ENCODE measurements at regions not wholly inside any gene's neighbourhood (a gene's known extent, or its start where the extent isn't known, plus 50 kb on each side); places are given as distances from the start of the nearest gene placed in this dataset.

GRCh38 chr4:128475597-128475996, 188.0 kb upstream of the PGRMC2 start:
- no peak for FAIRE-seq

- no peak for FAIRE-seq
Observed at GRCh38 chr4:128471576-128471975, 184.0 kb upstream of the PGRMC2 start.

- no peak for FAIRE-seq
Observed at GRCh38 chr4:128470492-128471053, 183.0 kb upstream of the PGRMC2 start.

GRCh38 chr4:128468123-128468989, 180.7 kb upstream of the PGRMC2 start:
- FAIRE-seq = peak; percentile 97

- no peak for FAIRE-seq
Observed at GRCh38 chr4:128465523-128465922, 177.9 kb upstream of the PGRMC2 start.

- FAIRE-seq = no peak
Observed at GRCh38 chr4:128463006-128463405, 175.4 kb upstream of the PGRMC2 start.

GRCh38 chr4:128462103-128462783, 174.6 kb upstream of the PGRMC2 start:
- FAIRE-seq = no peak

- no peak for FAIRE-seq
Observed at GRCh38 chr4:128461291-128462102, 173.9 kb upstream of the PGRMC2 start.

- no peak for FAIRE-seq
Observed at GRCh38 chr4:128459547-128459946, 171.9 kb upstream of the PGRMC2 start.

- FAIRE-seq = no peak
Observed at GRCh38 chr4:128458816-128459215, 171.2 kb upstream of the PGRMC2 start.

- FAIRE-seq = no peak
Observed at GRCh38 chr4:128457726-128458125, 170.1 kb upstream of the PGRMC2 start.

GRCh38 chr4:128456171-128456570, 168.6 kb upstream of the PGRMC2 start:
- FAIRE-seq = no peak

GRCh38 chr4:128455480-128455879, 167.9 kb upstream of the PGRMC2 start:
- no peak for FAIRE-seq

GRCh38 chr4:128454881-128455280, 167.3 kb upstream of the PGRMC2 start:
- no peak for FAIRE-seq

GRCh38 chr4:128454281-128454871, 166.8 kb upstream of the PGRMC2 start:
- FAIRE-seq = peak; percentile 87

GRCh38 chr4:128452415-128452814, 164.8 kb upstream of the PGRMC2 start:
- FAIRE-seq = no peak

GRCh38 chr4:128451270-128451905, 163.8 kb upstream of the PGRMC2 start:
- FAIRE-seq = no peak

GRCh38 chr4:128450326-128451120, 162.9 kb upstream of the PGRMC2 start:
- no peak for FAIRE-seq

GRCh38 chr4:128449251-128449650, 161.6 kb upstream of the PGRMC2 start:
- no peak for FAIRE-seq

GRCh38 chr4:128444544-128445302, 157.1 kb upstream of the PGRMC2 start:
- peak; percentile 71 for FAIRE-seq

All from islet of Langerhans (tissue), 1 donor.